ENCODE measurements at regions not wholly inside any gene's neighbourhood (a gene's known extent, or its start where the extent isn't known, plus 50 kb on each side); places are given as distances from the start of the nearest gene placed in this dataset.
"Not testable (repeated sequence)": the region's sequence is repeated elsewhere in the genome, so short reads cannot be mapped to it uniquely, and the experiment has no call there.

GRCh38 chr2:761384-761783 lies 84.2 kb upstream of the TMEM18 start:
- DNase-seq (ENCODE audit: low read depth), result no peak

- DNase-seq (ENCODE audit: low read depth), result no peak
These were observed 82.8 kb upstream of the TMEM18 start for GRCh38 chr2:760001-760400.

- no peak for DNase-seq (ENCODE audit: low read depth)
These were observed 81.0 kb upstream of the TMEM18 start for GRCh38 chr2:758073-758820.

DNA sequence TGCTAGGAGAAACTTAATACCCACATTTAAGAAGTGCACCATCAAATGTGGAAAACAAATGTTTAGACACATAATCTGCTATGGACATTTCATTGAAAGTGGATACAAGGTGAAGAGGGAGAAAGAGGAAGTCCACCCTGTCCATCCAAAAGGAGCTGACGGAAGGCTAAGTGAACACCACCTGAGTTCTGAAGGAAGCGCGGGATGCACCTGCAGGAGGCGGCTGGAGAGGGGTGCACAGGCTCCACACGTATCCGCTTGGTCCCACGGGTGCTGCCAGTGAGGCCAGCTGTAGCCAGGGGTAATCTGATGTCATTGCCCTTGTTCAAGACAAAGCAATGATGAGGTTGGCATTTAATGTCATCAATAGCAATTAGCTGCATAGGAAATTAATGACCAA lies 75.9 kb upstream of the TMEM18 start:
- DNase-seq (ENCODE audit: low read depth), result no peak

- no peak for DNase-seq (ENCODE audit: low read depth)
These were observed 74.3 kb upstream of the TMEM18 start for GRCh38 chr2:751474-751873.

DNA sequence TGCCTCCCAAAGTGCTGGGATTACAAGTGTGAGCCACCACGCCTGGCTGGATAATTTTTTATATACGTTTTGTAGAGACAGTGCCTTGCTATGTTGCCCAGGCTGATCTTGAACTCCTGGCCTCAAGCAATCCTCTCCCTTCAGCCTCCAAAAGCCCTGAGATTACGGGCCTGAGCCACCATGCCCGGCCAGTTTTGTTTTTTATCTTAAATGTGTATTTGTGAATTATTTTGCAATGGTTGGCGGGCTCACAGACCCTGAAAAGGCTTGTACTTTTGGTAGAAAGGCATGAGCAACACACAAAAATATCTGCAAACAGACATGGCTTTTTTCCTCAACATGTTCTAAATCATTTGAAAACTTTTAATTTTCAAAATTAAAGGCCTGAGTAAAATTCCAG lies 73.4 kb upstream of the TMEM18 start:
- DNase-seq (ENCODE audit: low read depth), result no peak

- no peak for DNase-seq (ENCODE audit: low read depth)
These were observed 70.7 kb upstream of the TMEM18 start for GRCh38 chr2:747762-748351.

DNA sequence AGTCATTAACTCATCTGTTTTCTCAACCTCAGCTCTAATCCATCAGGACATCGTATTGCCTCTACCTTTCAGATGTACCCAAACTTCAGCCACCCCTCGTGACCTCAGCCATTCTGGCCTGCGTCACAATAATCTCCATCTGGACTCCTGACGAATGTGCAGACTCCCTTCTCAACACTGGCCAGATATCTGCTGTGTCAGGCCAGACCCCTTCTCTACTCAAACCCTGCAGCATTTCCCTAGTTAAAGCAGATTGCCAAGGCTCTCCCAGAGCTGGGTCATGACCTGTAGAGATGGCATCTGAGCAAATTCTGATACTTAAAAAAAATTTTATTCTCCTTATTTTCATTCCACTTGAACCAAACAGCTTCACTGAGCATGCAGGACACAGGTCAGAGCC lies 69.5 kb upstream of the TMEM18 start:
- no peak for DNase-seq (ENCODE audit: low read depth)

DNA sequence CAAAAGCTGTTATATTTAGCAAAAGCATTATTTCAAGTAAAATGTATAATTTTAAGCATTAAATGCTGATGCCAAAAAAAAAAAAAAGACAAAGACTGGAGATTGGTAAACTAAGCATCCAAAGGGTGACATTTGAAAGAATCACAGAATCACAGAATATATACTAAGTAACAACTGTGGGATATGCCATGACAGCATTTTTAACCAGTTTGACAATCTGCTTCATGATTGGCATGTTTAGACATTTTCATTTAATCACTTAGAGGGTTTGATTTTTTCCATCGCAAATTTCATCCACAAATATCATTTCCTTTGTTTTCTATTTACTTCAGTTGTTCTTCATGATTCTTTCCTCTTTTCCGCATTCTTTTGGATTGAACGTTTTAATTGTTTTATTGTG lies 66.9 kb upstream of the TMEM18 start:
- no peak for DNase-seq (ENCODE audit: low read depth)

DNA sequence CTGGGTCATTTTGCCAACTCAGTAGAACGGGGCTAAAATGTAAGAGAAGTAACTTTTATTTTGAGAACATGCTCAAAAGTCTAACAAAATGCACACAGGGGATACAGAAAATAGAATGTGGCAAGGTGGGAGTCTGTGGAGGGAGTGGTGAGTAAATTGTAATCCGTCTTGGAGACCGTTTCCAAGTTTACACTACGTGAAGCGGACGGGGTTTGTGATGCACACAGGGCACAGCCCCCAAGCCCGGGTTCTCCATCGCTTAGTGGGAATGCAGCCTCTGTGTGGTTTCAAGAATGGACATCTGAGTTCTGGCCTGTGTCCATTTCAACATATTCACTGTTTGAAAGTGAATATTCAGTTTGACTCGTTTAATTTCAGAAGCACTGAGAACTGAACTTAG lies 65.0 kb upstream of the TMEM18 start:
- DNase-seq (ENCODE audit: low read depth), result no peak

- no peak for DNase-seq (ENCODE audit: low read depth)
These were observed 63.9 kb upstream of the TMEM18 start for GRCh38 chr2:741195-741496.

- peak; percentile 81 for DNase-seq (ENCODE audit: low read depth)
These were observed 63.4 kb upstream of the TMEM18 start for GRCh38 chr2:740322-741194.

GRCh38 chr2:739864-740321 lies 62.7 kb upstream of the TMEM18 start:
- DNase-seq (ENCODE audit: low read depth), result not testable (repeated sequence)

GRCh38 chr2:736939-737338 lies 59.7 kb upstream of the TMEM18 start:
- no peak for DNase-seq (ENCODE audit: low read depth)

- no peak for DNase-seq (ENCODE audit: low read depth)
These were observed 58.5 kb upstream of the TMEM18 start for GRCh38 chr2:735670-736218.

DNA sequence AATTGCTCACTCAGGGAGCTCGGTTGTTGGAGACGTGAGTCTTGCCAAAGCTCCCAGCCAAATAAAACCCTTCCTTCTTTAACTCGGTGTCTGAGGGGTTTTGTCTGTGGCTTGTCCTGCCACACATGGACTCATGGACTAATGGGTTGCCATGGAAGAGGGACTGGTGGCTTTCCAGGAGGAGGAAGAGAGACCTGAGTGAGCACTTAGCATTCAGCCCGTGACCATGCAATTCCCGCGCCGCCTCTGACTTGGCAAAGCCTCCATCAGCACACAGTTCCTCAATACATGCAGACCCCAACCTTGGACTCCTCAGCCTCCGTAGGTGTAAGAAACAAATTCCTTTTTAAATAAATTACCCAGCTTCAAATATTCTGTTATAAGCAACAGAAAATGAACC lies 57.3 kb upstream of the TMEM18 start:
- no peak for DNase-seq (ENCODE audit: low read depth)

GRCh38 chr2:733495-733894 lies 56.3 kb upstream of the TMEM18 start:
- no peak for DNase-seq (ENCODE audit: low read depth)

DNA sequence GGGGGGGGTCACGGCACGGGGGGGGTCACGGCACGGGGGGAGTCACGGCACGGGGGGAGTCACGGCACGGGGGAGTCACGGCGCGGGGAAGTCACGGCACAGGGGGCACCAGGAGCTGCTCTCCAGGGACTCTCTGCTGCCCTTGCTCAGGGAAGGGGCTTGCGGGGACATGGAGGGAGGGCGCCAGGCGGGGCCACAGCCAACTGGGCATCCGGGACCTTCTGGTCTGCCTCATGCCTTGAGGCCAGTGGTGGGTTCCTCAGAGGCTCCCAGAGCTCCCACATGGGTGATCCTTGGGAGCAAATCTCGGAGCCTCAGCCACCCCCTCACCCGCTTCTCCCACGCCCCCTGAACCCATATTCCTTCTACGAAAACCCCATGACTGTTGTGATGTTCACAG lies 55.8 kb upstream of the TMEM18 start:
- no peak for DNase-seq (ENCODE audit: low read depth)

DNA sequence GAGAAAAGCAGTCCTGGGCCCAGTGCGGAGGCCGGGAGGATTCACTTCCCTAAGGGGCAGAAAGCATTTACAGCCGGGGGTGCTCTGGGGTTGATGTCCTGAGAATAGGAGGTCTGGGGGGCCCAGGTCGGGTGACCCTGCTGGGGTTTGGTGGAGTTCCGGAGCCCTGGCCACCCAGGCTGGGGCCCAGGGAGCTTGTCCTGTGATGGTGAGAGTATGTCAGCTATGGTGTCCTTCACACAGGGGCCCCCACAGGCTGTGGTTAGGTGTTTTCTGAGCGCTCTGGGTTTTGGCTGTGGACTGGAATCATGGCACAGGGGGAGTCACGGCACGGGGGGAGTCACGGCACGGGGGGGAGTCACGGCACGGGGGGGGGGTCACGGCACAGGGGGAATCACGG lies 54.5 kb upstream of the TMEM18 start:
- DNase-seq (ENCODE audit: low read depth), result no peak

DNA sequence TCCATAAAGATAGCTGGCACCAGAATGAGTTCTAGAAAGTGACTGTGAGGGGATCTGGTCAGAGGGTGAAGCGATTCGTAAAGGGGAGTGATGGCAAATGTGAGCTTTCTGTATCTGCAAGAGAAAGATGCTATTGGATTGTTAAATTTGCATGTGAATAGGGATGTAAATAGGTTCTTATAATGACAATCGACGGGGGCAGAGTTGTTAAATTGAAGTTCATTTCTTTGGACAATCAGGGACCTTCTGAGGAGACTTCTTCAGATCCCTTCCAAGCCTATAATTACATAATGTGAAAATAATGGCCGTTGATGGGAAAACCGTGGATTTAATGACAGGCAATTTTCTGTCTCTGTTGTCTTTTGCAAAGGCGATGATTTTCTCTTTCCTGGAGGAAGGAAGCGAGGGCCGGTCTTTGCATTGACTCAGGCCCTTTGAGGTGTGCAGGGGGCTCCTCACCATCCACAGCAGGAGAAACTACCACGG lies 52.2 kb upstream of the TMEM18 start:
- no peak for DNase-seq (ENCODE audit: low read depth)

DNA sequence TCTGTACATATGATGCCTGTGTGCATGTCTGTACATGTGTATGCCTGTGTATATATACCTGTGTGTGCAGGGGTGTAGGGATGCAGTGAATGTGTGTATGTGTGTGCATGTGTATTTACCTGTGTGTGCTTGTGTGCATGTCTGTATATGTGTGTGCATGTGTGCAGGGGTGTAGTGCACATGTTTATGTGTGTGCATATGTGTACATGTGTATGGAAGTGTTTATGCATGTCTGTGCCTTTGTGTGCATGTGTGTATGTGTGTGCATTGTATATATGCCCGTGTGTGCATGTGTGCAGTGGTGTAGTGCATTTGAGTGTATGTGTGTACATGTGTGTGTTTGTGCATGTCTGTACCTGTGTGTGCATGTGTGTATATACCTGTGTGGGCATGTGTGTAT lies 51.0 kb upstream of the TMEM18 start:
- DNase-seq (ENCODE audit: low read depth), result no peak

- no peak for DNase-seq (ENCODE audit: low read depth)
These were observed 49.9 kb upstream of the TMEM18 start for GRCh38 chr2:727071-727470.

All from LHCN-M2 (cell line).